UCSD-AML1 (cell line): ENCODE measurements at regions not wholly inside any gene's neighbourhood (a gene's known extent, or its start where the extent isn't known, plus 50 kb on each side); places are given as distances from the start of the nearest gene placed in this dataset.

ENCODE experiments used
- DNase-seq: peaks from one replicate; lab custom pipeline; 2025; ENCODE audit not compliant: unreplicated experiment; lab: John Stamatoyannopoulos, UW

DNA sequence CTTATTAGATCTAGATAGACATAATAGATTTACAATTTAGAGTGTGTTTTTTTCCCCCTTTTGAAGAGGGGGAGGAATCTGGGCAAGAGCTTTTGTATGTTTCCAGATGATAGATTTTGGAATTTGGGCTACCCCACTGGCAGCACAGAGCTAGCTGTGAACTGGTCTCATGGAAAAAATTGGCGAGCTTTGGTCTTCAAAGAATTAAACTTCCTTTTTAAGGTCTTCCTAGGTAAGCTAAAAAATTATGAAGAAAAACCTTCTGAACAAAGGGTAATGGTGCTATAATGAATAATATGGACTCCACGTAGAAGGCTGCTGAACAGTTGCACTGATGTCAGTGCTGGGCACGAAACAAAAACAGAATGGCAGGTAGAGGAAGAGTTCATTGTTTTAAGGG, 109.3 kb downstream of the ZIC5 start:
- no peak for DNase-seq

DNA sequence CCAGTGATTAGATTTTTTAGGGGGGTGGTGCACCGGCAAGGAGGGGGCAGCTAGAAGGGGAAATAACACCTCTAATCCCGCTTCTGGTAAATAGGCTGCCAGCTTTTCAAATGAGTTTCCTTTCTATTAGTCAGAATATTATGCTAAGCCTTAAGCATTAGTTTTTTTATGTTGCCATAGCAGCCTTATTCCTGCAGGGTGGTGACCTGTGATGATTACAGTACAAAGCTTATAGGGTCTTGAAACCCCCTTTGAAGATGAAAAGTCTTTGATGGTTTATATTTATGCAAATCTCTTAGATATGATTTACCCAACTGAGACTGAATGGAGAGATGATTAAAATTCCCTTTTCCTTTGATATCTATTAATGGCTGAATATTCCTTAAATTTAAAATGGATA, 109.8 kb downstream of the ZIC5 start:
- DNase-seq: no peak

DNA sequence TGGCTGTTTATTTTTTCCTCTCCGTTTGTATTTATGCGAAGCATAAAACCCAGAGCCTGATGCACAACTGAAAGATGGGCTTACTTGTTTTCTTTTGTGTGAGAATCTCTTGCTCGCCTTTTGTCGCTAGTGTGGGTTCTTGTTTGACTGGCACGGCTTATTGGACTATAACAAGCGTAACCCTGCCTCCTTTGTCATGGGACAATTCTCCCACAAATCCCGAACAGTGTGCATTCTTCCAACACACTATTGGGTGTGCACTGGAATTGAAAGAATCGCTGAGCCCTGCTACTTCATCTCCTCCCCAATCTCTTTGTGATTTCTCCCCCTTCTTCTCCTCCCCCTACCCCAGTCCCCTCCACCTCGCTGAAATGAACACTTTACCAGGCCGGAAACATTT, 110.8 kb downstream of the ZIC5 start:
- DNase-seq: no peak

DNA sequence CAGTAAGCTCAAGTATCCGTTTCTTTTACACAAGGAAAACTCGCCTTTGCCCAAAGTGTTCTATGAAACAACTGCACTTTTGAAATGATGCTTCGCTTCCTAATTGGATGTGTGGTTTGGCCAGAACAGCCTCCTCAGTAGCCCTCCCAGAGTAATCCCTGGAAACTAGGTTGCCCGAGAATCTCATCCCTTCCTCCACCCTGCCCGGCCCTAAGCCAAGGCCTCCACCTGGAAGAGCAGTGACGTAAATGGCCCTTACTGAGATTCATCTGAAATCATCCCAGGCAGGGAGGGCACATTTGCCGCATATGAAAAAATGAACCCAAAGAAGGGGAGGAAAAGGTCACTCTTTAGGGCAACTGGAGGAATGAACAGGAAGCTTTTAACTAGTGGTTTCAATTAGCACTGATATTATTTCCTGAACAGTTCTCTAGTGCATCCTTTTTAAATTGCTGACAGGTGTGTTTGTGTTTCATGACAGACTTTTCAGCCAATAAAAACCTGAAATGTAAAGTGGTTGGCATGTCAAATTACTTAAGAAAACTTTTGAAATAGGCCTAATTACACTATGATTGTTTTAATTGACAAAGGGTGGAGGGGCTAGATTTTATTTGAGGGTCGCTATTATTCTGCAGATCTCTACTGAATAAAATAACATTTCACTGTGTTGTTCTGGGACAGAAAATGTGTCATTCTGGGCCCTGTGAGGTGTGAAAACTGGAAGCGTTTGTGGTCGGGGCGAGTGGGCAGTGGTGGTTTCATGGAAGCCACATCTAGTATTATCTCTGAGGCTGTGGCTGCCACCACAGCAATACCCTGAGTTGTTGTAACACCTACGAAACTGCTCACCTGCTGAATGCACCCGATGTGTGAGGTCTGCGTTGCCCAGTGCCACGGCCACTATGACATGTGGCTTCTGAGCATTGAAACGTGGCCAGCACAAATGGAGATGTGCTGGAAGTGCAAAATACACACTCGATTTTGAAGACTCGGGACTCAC, 112.1 kb downstream of the ZIC5 start:
- no peak for DNase-seq

- DNase-seq: no peak
These were observed 113.8 kb downstream of the ZIC5 start for GRCh38 chr13:99857738-99858137.

DNA sequence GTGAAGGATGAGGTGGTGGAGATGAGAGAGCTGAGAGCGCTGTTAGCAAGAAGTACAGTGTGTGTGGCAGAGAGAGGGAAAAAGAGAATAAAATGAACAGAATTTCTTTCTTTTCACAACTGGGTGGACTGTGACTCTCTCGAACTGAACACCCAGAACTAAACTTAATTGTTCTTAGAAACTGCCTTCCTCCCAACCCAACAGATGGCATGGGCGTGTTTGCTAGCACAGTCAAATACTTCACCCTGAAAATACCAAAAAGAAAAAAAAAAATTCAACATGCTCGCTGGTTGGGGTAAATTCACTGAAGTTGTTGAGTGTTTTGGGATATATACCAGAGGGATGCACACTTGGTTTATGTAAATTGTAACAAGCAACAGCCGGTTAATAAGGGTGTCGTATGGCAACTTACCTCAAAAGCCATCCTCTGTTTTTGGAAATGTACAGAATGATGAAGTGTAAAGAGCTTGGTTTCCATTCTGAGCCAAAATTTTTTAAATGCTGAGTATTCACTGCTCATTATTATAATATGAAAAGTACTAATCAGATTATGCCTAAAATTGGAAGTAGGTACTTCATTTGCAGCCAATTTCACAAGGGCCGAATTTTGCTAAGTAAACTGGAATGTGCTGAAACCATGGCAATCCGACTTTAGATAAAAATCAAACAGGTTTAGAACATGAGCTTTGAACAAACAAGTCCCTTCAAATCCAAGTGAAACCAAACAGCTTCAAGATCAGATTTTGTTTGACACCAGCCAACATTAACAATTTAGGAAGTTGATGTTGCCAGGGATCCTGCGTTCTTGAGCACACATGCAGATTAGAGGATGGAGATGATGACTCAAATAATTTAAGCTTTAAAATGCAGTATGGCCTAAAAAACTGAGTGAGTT, 115.8 kb downstream of the ZIC5 start:
- no peak for DNase-seq

- DNase-seq: no peak
These were observed 117.2 kb downstream of the ZIC5 start for GRCh38 chr13:99854366-99854765.

GRCh38 chr13:99847318-99847750, 124.2 kb downstream of the ZIC5 start:
- no peak for DNase-seq

- no peak for DNase-seq
These were observed 126.2 kb downstream of the ZIC5 start for GRCh38 chr13:99845161-99845874.

GRCh38 chr13:99844421-99844820, 127.1 kb downstream of the ZIC5 start:
- no peak for DNase-seq

- no peak for DNase-seq
These were observed 127.7 kb downstream of the ZIC5 start for GRCh38 chr13:99843872-99844271.

DNA sequence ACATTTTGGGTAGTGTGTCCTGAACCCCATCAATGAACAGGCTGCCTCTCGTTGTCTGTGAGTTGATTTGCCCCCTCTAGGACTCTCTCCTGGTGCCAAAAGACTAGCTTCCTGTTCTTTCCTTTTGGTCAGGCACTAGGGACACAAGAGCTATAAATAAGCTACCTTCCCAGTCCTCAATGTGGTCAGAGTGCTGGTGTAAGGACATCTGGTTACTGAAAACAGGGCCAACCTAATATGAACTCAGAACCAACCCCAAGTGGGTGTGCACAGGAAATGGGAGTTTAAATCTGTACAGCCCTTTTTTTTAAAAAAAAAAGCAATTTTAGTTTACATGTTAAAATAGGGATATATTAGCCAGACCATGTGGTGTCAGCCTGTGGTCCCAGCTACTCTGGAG, 129.2 kb downstream of the ZIC5 start:
- DNase-seq: no peak

- DNase-seq: no peak
These were observed 135.3 kb downstream of the ZIC5 start for GRCh38 chr13:99836291-99836690.

DNA sequence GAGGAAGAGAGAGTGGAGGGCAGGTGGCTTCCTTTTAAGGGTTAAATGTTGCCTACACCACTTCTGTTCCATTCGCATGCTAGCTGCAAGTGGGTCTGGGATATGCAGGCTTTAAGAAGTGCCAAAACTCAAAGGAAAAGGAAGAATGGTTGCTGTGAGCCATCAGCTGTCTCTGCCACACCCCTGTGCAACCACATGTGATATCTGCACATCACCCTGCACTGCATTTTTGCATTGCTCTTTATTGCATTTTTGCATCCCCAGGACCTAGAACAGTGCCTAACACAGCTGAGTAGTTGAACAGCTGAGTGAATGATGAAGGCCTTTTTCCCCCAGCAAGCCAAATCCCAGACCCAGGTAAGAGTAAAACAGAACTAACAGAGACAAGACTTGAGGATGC, 136.1 kb downstream of the ZIC5 start:
- no peak for DNase-seq

DNA sequence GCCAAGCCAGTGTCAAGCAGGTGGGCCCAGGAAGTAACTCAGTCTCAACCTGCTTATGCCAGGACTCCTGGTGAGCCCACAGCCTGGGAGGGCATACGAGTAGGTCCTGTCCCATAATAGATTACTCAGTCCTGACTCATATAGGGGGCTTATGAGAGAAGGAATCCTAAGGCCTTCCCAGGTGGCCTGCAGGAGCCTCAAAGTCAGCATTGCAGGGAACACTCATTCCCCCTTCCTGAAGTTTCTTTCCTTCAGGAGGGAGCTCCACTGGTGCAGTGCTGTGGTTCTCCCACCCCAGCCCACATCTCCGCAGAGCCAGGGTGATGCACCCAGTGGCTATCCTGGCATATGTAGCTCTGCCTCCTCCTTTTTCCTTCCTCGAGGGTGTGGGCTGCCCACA, 137.3 kb downstream of the ZIC5 start:
- DNase-seq: peak; percentile 69

GRCh38 chr13:99832347-99832746, 139.2 kb downstream of the ZIC5 start:
- no peak for DNase-seq

- no peak for DNase-seq
These were observed 140.6 kb downstream of the ZIC5 start for GRCh38 chr13:99830931-99831330.

DNA sequence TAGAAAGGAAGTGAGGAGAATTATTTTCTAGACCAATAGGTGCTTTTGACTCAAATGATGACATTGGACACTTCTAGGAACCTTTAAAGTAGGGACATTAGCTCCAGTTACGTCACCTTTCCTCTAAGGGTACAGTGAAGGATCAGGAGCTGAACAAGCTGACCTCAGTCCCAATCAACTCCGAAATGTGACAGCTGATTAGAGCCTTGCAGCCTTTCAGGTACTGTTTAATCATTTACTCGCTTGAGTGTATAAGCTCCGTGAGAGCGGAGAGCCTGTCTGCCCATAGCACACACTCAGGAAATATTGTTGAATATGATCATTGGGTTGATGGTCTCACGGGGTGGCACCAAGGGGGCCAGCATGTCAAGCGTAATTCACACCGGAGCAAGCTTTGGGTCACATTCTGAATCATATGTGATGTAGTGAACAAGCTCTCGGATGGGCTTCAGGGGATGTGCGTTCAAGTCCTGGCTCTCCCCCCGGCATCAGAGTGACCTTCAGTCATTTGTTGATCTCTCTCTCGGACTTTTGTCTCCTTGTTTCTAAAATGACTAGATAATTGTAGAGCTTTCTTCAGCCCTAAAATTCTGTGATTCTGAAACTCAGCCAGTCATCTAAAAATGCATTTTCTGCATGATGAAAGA, 141.9 kb downstream of the ZIC5 start:
- no peak for DNase-seq

DNA sequence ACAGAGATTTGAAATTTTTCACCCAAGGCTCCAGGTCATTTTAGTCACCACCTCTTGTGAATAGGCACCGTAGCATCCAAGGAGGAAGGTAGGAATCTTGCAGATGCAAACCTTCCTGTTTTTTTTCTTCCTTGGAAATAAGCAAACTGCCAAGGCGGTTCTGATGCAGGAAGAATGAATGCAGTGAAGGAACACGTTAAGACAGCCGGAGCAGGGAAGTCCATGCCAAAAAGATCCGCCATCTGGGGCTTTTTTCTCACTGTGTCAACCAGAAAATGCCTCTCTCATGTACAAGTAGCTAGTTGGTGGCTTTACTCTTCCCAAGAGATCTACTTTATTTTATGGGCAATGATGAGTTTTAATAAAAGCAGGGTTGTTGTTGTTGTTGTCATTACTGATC, 142.4 kb downstream of the ZIC5 start:
- DNase-seq: no peak

- no peak for DNase-seq
These were observed 142.8 kb downstream of the ZIC5 start for GRCh38 chr13:99828735-99829134.

- no peak for DNase-seq
These were observed 143.4 kb downstream of the ZIC5 start for GRCh38 chr13:99828123-99828522.
